Bronchial epithelial cell (primary cell): ENCODE measurements at regions not wholly inside any gene's neighbourhood (a gene's known extent, or its start where the extent isn't known, plus 50 kb on each side); places are given as distances from the start of the nearest gene placed in this dataset.

ENCODE experiments used
- DNase-seq: peaks from one replicate; pipeline ENCODE4 v3.0.0-alpha.2; 2010; ENCODE audit warnings: low read depth
- FAIRE-seq: peaks from 2 replicates; lab custom pipeline; 2011; peaks lifted over from hg19 to GRCh38; lab: Jason Lieb, UNC
- H3K27me3 ChIP-seq: 2 replicates; pipeline ENCODE4 v1.5.1; 2011; ENCODE audit warnings: low read length; ENCODE audit not compliant: control insufficient read depth, insufficient read depth
- H3K36me3 ChIP-seq: 2 replicates; pipeline ENCODE4 v1.5.1; 2011; ENCODE audit warnings: low read length; ENCODE audit not compliant: control insufficient read depth, insufficient read depth
- H3K4me3 ChIP-seq: 2 replicates; pipeline ENCODE4 v1.5.1; 2011; ENCODE audit warnings: mild to moderate bottlenecking, low read depth, low read length, control low read depth
- TF ChIP-seq, protein P1 (sequence below): IDR thresholded peaks from 2 replicates; pipeline ENCODE4 v1.5.1; 2011; ENCODE audit warnings: mild to moderate bottlenecking, moderate library complexity, low read length, control low read depth, inconsistent platforms; ENCODE audit not compliant: insufficient read depth, severe bottlenecking

DNA sequence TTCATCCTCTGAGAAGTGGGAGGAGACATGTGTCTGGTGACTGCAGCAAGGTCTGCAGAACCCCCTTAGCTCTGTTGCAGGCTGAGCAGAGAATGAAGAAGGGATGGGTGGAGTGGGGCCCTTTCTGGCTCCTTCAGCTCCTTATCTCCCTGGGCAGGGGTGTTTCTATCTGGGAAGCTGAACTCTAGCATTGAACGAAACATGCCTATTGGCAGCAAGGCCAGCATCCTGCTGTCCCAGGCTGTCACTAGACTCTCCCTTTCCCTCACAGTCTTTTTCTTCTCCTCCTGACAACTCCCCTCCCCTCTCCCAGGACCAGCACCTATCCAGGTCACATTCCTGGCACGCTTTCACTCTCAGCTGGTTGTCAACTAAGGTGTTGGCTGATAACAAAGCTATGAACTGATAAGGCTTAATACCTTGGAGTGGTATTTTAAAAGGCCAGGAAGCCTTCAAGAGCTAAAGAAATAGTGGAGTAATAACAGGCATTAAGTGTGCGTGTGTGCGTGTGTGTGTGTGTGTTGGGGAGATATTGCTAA lies 128.8 kb upstream of the FZD8 start:
- no peak overlapping the region for H3K4me3 ChIP-seq
- no peaks in the 10 kb centered on the region for H3K36me3 ChIP-seq
- TF ChIP-seq, protein P1, sequence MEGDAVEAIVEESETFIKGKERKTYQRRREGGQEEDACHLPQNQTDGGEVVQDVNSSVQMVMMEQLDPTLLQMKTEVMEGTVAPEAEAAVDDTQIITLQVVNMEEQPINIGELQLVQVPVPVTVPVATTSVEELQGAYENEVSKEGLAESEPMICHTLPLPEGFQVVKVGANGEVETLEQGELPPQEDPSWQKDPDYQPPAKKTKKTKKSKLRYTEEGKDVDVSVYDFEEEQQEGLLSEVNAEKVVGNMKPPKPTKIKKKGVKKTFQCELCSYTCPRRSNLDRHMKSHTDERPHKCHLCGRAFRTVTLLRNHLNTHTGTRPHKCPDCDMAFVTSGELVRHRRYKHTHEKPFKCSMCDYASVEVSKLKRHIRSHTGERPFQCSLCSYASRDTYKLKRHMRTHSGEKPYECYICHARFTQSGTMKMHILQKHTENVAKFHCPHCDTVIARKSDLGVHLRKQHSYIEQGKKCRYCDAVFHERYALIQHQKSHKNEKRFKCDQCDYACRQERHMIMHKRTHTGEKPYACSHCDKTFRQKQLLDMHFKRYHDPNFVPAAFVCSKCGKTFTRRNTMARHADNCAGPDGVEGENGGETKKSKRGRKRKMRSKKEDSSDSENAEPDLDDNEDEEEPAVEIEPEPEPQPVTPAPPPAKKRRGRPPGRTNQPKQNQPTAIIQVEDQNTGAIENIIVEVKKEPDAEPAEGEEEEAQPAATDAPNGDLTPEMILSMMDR: no peak
- H3K27me3 ChIP-seq: no peaks in the 10 kb centered on the region
- FAIRE-seq (no peak), DNase-seq (no peak)

DNA sequence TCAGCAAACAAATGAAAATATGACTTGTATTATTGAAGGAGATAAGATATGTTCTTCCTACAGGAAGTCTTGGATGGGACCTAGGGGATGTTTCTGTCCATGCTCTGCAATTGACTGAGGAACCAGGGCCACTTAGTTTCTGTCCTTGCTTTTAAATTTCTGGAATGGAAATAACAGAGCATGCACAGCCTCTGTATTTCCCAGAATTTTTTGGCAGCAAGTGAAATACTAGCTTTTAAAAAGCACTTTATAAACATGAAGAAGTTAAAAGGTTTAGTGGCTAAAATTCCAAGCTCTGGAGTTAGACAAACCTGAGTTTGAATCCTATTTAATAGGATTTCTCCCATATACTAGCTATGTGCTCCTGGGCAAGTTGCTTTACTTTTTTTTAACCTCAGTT lies 127.7 kb upstream of the FZD8 start:
- no peak overlapping the region for H3K4me3 ChIP-seq
- no peaks in the 10 kb centered on the region for H3K27me3 ChIP-seq
- FAIRE-seq (no peak), DNase-seq (no peak)
- H3K36me3 ChIP-seq: no peaks in the 10 kb centered on the region
- TF ChIP-seq, protein P1: no peak

DNA sequence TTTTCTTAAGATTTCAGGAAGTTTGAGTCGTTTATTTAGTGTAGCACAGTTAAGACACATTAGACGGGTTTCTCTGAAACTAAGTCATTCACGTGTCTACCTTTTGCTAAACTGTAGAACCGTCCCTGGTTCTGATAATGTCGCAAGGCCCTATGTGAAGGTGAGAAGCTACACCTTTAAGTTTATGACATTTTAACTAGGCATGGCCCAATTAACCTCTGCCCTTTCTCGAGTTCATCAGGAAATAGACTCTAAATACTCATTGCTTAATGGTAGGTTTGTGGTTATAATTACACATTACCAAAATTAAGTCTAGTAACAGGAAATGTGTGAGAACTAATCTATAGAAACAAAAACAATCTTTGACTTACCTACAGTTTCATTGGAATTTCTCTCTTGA lies 126.6 kb upstream of the FZD8 start:
- DNase-seq (no peak), FAIRE-seq (no peak)
- TF ChIP-seq, protein P1: no peak

DNA sequence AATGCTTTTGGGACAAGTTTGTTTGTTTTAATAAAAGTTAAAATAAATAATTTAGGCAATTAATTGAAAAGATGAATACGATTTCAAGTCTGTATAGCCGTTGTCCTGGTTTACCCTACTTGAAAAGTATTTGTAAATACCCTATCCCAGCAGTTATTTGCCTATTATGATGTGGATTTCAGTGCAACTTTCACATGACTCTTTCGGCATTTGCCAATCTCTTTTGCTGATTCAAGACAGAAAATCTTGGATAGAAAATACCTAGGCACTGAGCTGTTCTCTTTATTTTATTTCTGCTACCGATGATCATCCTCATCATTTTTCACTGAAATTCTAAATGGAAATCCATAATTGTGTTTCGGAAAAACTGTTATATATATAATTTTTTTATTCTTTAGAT lies 125.9 kb upstream of the FZD8 start:
- H3K4me3 ChIP-seq: no peak overlapping the region
- TF ChIP-seq, protein P1: no peak
- FAIRE-seq (no peak), DNase-seq (no peak)
- no peaks in the 10 kb centered on the region for H3K36me3 ChIP-seq
- no peaks in the 10 kb centered on the region for H3K27me3 ChIP-seq

More for the DNA sequence above, 126.6 kb upstream of the FZD8 start:
- Histone ChIP-seq H3K27me3 (no peaks in the 10 kb centered on the region), H3K4me3 (no peak overlapping the region), H3K36me3 (no peaks in the 10 kb centered on the region)

DNA sequence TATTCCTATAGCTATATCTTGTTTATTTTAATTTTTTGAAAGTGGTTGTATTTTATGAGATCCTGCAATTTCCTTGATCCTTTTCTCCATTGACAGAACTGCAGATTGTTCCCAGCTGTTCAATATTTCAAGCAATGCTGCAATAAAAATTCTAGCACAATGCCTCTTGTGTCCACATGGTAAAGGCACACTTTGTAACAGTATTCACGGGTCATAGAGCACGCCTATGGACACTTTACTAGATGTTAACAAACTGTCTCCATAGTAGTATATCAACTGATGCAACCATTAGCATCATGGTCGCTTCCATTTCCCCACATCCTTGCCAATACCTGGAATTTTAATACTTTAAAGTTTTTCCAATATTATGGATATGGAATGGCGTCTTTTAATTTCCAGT lies 123.9 kb upstream of the FZD8 start:
- DNase-seq: no peak
- H3K4me3 ChIP-seq: no peak overlapping the region
- H3K27me3 ChIP-seq: no peaks in the 10 kb centered on the region
- TF ChIP-seq, protein P1: no peak
- no peaks in the 10 kb centered on the region for H3K36me3 ChIP-seq
- FAIRE-seq: no peak

DNA sequence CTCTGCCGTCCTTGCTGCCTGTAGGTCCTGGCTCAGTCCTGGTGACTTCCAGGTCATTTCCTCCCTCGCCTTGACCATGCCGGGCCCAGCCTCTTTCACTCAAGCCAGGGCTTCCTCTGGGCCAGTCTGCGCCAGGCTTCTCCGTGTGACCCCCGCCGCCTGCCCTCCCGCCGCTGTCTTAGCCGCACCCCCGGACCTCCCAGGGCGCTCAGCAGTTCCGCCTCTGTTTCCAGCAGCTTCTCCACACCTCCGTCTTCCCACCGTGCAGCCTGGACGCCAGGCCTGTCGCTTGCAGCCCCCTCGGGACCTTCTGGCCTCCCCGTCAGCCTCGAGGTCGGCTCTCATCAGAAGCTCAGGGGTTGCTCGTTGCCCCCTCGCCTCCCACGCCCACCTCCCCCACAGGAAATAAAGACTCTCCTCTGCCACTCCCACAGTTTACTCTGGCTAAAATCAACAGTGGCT lies 123.0 kb upstream of the FZD8 start:
- no peak for DNase-seq
- FAIRE-seq: no peak
- no peaks in the 10 kb centered on the region for H3K27me3 ChIP-seq
- peak overlapping the region; percentile 25 for H3K4me3 ChIP-seq
- no peaks in the 10 kb centered on the region for H3K36me3 ChIP-seq
- TF ChIP-seq, protein P1: no peak
